ENCODE measurements at regions not wholly inside any gene's neighbourhood (a gene's known extent, or its start where the extent isn't known, plus 50 kb on each side); places are given as distances from the start of the nearest gene placed in this dataset.

DNA sequence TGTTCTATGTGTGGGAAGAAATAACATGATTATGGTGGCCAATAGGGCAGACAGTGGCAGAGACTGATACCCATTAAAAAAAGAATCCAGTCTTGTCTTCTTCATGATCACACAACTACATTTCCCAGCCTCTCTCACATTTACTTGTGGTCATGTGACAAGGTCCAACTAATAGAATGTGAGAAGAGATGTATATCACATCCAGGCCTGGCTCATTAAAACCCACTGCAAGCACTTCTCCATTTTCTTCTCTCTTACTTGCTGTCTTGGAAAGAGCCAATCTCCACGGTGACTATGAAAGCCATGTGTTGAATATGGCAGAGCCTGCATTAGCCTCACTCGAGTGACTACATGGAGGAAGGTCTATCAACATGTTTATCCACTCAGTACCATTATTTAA is 306.2 kb upstream of the ZEB2 start:
- H3K36me3 ChIP-seq (ENCODE audit: control insufficient read depth, insufficient read depth, low read length) = no peaks in the 10 kb centered on the region
- H3K4me1 ChIP-seq (ENCODE audit: control insufficient read depth, insufficient read depth, low read length) = no peaks in the 10 kb centered on the region
- H3K27ac ChIP-seq (ENCODE audit: low read depth, low read length) = no peak overlapping the region
- no peak overlapping the region for H3K9ac ChIP-seq (ENCODE audit: low read length)
- H3K27me3 ChIP-seq (ENCODE audit: control insufficient read depth, insufficient read depth, low read length) = no peaks in the 10 kb centered on the region
- no peak overlapping the region for H3K4me3 ChIP-seq (ENCODE audit: low read length)

- no peak overlapping the region for H3K27ac ChIP-seq (ENCODE audit: low read depth, low read length)
- no peak overlapping the region for H3K4me3 ChIP-seq (ENCODE audit: low read length)
- no peaks in the 10 kb centered on the region for H3K27me3 ChIP-seq (ENCODE audit: control insufficient read depth, insufficient read depth, low read length)
- no peaks in the 10 kb centered on the region for H3K4me1 ChIP-seq (ENCODE audit: control insufficient read depth, insufficient read depth, low read length)
- no peaks in the 10 kb centered on the region for H3K36me3 ChIP-seq (ENCODE audit: control insufficient read depth, insufficient read depth, low read length)
- no peak overlapping the region for H3K9ac ChIP-seq (ENCODE audit: low read length)
Measured at GRCh38 chr2:144825331-144826020, 305.6 kb upstream of the ZEB2 start.

GRCh38 chr2:144824306-144825080 is 304.6 kb upstream of the ZEB2 start:
- Histone ChIP-seq H3K9ac (ENCODE audit: low read length) (no peak overlapping the region), H3K27me3 (ENCODE audit: control insufficient read depth, insufficient read depth, low read length) (no peaks in the 10 kb centered on the region), H3K36me3 (ENCODE audit: control insufficient read depth, insufficient read depth, low read length) (no peaks in the 10 kb centered on the region), H3K4me1 (ENCODE audit: control insufficient read depth, insufficient read depth, low read length) (no peaks in the 10 kb centered on the region), H3K27ac (ENCODE audit: low read depth, low read length) (no peak overlapping the region), H3K4me3 (ENCODE audit: low read length) (no peak overlapping the region)

DNA sequence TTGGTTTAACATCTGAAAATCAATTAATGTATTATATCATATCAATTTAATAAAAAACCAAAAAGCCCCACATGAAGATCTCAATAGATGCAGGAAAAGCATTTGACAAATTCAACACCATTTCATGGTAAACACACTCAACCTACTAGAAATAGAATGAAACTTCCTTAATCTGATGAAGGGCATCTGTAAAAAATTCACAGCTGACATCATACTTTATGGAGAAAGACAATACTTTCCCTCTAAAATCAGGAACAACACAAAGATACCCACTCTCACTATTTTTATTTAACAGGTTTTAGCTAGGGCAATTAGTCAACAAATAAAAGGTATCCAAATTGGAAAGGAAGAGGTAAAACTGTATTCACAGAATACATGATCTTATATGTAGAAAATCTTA is 303.0 kb upstream of the ZEB2 start:
- Histone ChIP-seq H3K36me3 (ENCODE audit: control insufficient read depth, insufficient read depth, low read length) (no peaks in the 10 kb centered on the region), H3K27ac (ENCODE audit: low read depth, low read length) (no peak overlapping the region), H3K4me3 (ENCODE audit: low read length) (no peak overlapping the region), H3K27me3 (ENCODE audit: control insufficient read depth, insufficient read depth, low read length) (no peaks in the 10 kb centered on the region), H3K9ac (ENCODE audit: low read length) (no peak overlapping the region), H3K4me1 (ENCODE audit: control insufficient read depth, insufficient read depth, low read length) (no peaks in the 10 kb centered on the region)

DNA sequence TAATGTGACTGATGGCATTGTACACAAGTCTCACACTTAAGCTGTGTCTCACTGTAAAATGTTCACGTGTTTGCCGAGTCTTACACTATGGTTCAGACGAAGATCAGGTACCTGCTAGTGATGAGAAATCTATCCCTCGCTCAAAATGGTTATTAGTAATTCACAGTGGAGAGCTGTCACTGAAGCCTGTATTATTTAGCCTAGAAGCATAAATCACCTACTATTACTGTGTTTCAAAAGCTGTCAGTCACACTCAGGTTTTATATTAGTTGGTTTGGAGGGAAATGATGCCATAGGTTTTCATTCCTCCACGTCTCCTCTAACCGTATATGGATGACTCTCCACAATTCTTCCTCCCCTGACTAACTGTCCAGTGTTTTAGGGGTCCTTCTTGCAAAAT is 292.4 kb upstream of the ZEB2 start:
- Histone ChIP-seq H3K4me3 (ENCODE audit: low read length) (no peak overlapping the region), H3K36me3 (ENCODE audit: control insufficient read depth, insufficient read depth, low read length) (no peaks in the 10 kb centered on the region), H3K27me3 (ENCODE audit: control insufficient read depth, insufficient read depth, low read length) (no peaks in the 10 kb centered on the region), H3K4me1 (ENCODE audit: control insufficient read depth, insufficient read depth, low read length) (no peaks in the 10 kb centered on the region), H3K27ac (ENCODE audit: low read depth, low read length) (no peak overlapping the region), H3K9ac (ENCODE audit: low read length) (no peak overlapping the region)

- H3K27ac ChIP-seq (ENCODE audit: low read depth, low read length) = no peak overlapping the region
- H3K36me3 ChIP-seq (ENCODE audit: control insufficient read depth, insufficient read depth, low read length) = no peaks in the 10 kb centered on the region
- H3K4me3 ChIP-seq (ENCODE audit: low read length) = no peak overlapping the region
- no peaks in the 10 kb centered on the region for H3K27me3 ChIP-seq (ENCODE audit: control insufficient read depth, insufficient read depth, low read length)
- H3K9ac ChIP-seq (ENCODE audit: low read length) = no peak overlapping the region
- H3K4me1 ChIP-seq (ENCODE audit: control insufficient read depth, insufficient read depth, low read length) = no peaks in the 10 kb centered on the region
Measured at GRCh38 chr2:144801766-144802165, 281.8 kb upstream of the ZEB2 start.

DNA sequence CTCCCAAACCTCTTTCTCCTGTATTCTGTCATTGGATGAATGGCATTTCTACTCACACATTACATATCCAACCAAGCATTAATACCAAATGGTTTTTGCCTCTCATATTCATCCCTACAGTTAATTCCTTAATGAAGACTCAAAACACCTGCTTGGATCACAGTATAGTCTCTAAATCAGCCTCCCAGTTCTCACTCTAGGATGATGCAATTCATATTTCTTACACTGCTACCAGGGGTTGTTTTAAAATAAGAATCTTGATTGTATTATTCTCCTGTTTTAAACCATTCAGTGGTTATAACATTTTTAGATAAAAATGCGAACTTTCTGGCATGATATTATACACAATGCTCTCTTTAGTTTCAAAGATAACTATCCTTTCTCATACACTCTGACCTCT is 281.4 kb upstream of the ZEB2 start:
- Histone ChIP-seq H3K4me3 (ENCODE audit: low read length) (no peak overlapping the region), H3K36me3 (ENCODE audit: control insufficient read depth, insufficient read depth, low read length) (no peaks in the 10 kb centered on the region), H3K9ac (ENCODE audit: low read length) (no peak overlapping the region), H3K4me1 (ENCODE audit: control insufficient read depth, insufficient read depth, low read length) (no peaks in the 10 kb centered on the region), H3K27me3 (ENCODE audit: control insufficient read depth, insufficient read depth, low read length) (no peaks in the 10 kb centered on the region), H3K27ac (ENCODE audit: low read depth, low read length) (no peak overlapping the region)

GRCh38 chr2:144798989-144799388 is 279.1 kb upstream of the ZEB2 start:
- Histone ChIP-seq H3K4me3 (ENCODE audit: low read length) (no peak overlapping the region), H3K27ac (ENCODE audit: low read depth, low read length) (no peak overlapping the region), H3K4me1 (ENCODE audit: control insufficient read depth, insufficient read depth, low read length) (no peaks in the 10 kb centered on the region), H3K36me3 (ENCODE audit: control insufficient read depth, insufficient read depth, low read length) (no peaks in the 10 kb centered on the region), H3K27me3 (ENCODE audit: control insufficient read depth, insufficient read depth, low read length) (no peaks in the 10 kb centered on the region), H3K9ac (ENCODE audit: low read length) (no peak overlapping the region)

DNA sequence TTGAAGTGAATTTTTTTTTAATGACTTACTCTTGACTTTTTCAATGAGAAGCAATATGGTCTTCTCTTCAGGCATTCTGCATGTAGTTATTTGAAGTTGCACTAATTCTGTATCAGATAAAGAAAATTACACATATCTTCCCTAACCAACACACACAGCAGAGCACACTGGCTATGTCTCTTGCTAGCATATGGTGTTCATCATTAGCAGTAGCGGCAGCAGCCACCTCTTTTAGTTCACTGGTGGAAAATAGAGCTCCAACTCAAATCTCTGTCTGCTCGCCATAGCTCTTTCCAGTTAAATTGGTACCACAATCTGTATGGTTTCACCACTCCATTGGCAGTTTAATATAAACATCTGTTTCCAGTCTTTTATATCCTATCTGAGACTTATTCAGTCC is 278.1 kb upstream of the ZEB2 start:
- H3K36me3 ChIP-seq (ENCODE audit: control insufficient read depth, insufficient read depth, low read length) = no peaks in the 10 kb centered on the region
- H3K9ac ChIP-seq (ENCODE audit: low read length) = no peak overlapping the region
- H3K27me3 ChIP-seq (ENCODE audit: control insufficient read depth, insufficient read depth, low read length) = no peaks in the 10 kb centered on the region
- H3K27ac ChIP-seq (ENCODE audit: low read depth, low read length) = no peak overlapping the region
- H3K4me3 ChIP-seq (ENCODE audit: low read length) = no peak overlapping the region
- no peaks in the 10 kb centered on the region for H3K4me1 ChIP-seq (ENCODE audit: control insufficient read depth, insufficient read depth, low read length)

GRCh38 chr2:144796936-144797335 is 277.0 kb upstream of the ZEB2 start:
- no peaks in the 10 kb centered on the region for H3K36me3 ChIP-seq (ENCODE audit: control insufficient read depth, insufficient read depth, low read length)
- no peak overlapping the region for H3K9ac ChIP-seq (ENCODE audit: low read length)
- H3K4me3 ChIP-seq (ENCODE audit: low read length) = no peak overlapping the region
- H3K27ac ChIP-seq (ENCODE audit: low read depth, low read length) = no peak overlapping the region
- no peaks in the 10 kb centered on the region for H3K27me3 ChIP-seq (ENCODE audit: control insufficient read depth, insufficient read depth, low read length)
- H3K4me1 ChIP-seq (ENCODE audit: control insufficient read depth, insufficient read depth, low read length) = no peaks in the 10 kb centered on the region

GRCh38 chr2:144796164-144796563 is 276.2 kb upstream of the ZEB2 start:
- Histone ChIP-seq H3K9ac (ENCODE audit: low read length) (no peak overlapping the region), H3K27ac (ENCODE audit: low read depth, low read length) (no peak overlapping the region), H3K27me3 (ENCODE audit: control insufficient read depth, insufficient read depth, low read length) (no peaks in the 10 kb centered on the region), H3K4me3 (ENCODE audit: low read length) (no peak overlapping the region), H3K4me1 (ENCODE audit: control insufficient read depth, insufficient read depth, low read length) (no peaks in the 10 kb centered on the region), H3K36me3 (ENCODE audit: control insufficient read depth, insufficient read depth, low read length) (no peaks in the 10 kb centered on the region)

DNA sequence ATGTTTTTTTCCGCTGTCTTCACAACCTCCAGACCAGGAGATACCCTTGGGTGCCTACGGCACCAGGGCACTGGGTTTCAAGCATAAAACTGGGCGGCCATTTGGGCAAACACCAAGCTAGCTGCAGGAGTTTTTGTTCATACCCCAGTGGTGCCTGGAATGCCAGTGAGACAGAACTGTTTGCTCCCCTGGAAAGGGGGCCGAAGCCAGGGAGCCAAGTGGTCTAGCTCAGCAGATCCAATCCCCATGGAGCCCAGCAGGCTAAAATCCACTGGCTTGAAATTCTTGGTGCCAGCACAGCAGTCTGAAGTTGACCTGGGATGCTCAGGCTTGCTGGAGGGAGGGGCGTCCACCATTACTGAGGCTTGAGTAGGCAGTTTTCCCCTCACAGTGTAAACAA is 265.3 kb upstream of the ZEB2 start:
- Histone ChIP-seq H3K4me1 (ENCODE audit: control insufficient read depth, insufficient read depth, low read length) (no peaks in the 10 kb centered on the region), H3K4me3 (ENCODE audit: low read length) (no peak overlapping the region), H3K27me3 (ENCODE audit: control insufficient read depth, insufficient read depth, low read length) (no peaks in the 10 kb centered on the region), H3K9ac (ENCODE audit: low read length) (no peak overlapping the region), H3K27ac (ENCODE audit: low read depth, low read length) (no peak overlapping the region), H3K36me3 (ENCODE audit: control insufficient read depth, insufficient read depth, low read length) (no peaks in the 10 kb centered on the region)

GRCh38 chr2:144780983-144781382 is 261.1 kb upstream of the ZEB2 start:
- Histone ChIP-seq H3K9ac (ENCODE audit: low read length) (no peak overlapping the region), H3K4me1 (ENCODE audit: control insufficient read depth, insufficient read depth, low read length) (no peaks in the 10 kb centered on the region), H3K27ac (ENCODE audit: low read depth, low read length) (no peak overlapping the region), H3K36me3 (ENCODE audit: control insufficient read depth, insufficient read depth, low read length) (no peaks in the 10 kb centered on the region), H3K27me3 (ENCODE audit: control insufficient read depth, insufficient read depth, low read length) (no peaks in the 10 kb centered on the region), H3K4me3 (ENCODE audit: low read length) (no peak overlapping the region)

All from rectal smooth muscle tissue (tissue), 1 donor.